ENCODE measurements at regions not wholly inside any gene's neighbourhood (a gene's known extent, or its start where the extent isn't known, plus 50 kb on each side); places are given as distances from the start of the nearest gene placed in this dataset.
A peak's percentile ranks its signal among the peaks of the same experiment; 100 is the strongest.
"Not testable (repeated sequence)": the region's sequence is repeated elsewhere in the genome, so short reads cannot be mapped to it uniquely, and the experiment has no call there.

GRCh38 chr6:3966426-3966825, 112.5 kb downstream of the FAM217A start:
- WGBS, 2 donors: 85 to 86% methylated on average over 9 of the region's 9 CpGs
- Histone ChIP-seq H3K27me3 (no peaks in the 10 kb centered on the region), H3K27ac (no peak overlapping the region), H3K9me3 (no peaks in the 10 kb centered on the region), H3K4me1 (no peaks in the 10 kb centered on the region), H3K36me3 (no peaks in the 10 kb centered on the region), H3K4me3 (no peak overlapping the region)
- no peak for TF ChIP-seq POLR2A (IDR thresholded peaks at IDR 0.05)
- TF ChIP-seq CTCF (IDR thresholded peaks at IDR 0.05): no peak
- no peak for TF ChIP-seq EP300 (IDR thresholded peaks at IDR 0.05)
- TF ChIP-seq POLR2AphosphoS5 (IDR thresholded peaks at IDR 0.05): no peak
- no peak for DNase-seq
- intact Hi-C loops (cut with DNase I): no loop called here

GRCh38 chr6:3970097-3970496, 108.8 kb downstream of the FAM217A start:
- no peak overlapping the region for H3K27ac ChIP-seq
- H3K36me3 ChIP-seq: no peaks in the 10 kb centered on the region
- no peaks in the 10 kb centered on the region for H3K9me3 ChIP-seq
- TF ChIP-seq EP300 (IDR thresholded peaks at IDR 0.05): no peak
- TF ChIP-seq CTCF (IDR thresholded peaks at IDR 0.05): no peak
- TF ChIP-seq POLR2A (IDR thresholded peaks at IDR 0.05): no peak
- TF ChIP-seq POLR2AphosphoS5 (IDR thresholded peaks at IDR 0.05): no peak
- intact Hi-C loops (cut with DNase I): no loop called here
- H3K4me1 ChIP-seq: no peaks in the 10 kb centered on the region
- 95 to 96% methylated on average over 5 of the region's 5 CpGs for WGBS, 2 donors
- H3K27me3 ChIP-seq: no peaks in the 10 kb centered on the region
- no peak for DNase-seq
- H3K4me3 ChIP-seq: no peak overlapping the region

- not testable (repeated sequence) for DNase-seq, H3K4me1 ChIP-seq
Observed at GRCh38 chr6:3973152-3973551, 105.8 kb downstream of the FAM217A start.

GRCh38 chr6:3977875-3978711, 100.8 kb downstream of the FAM217A start:
- Histone ChIP-seq H3K9me3 (no peaks in the 10 kb centered on the region), H3K36me3 (no peaks in the 10 kb centered on the region), H3K4me3 (no peak overlapping the region), H3K27ac (no peak overlapping the region), H3K4me1 (peaks cover 0 to 6% (median 0%) of the 10 kb centered on the region in 4 donors), H3K27me3 (no peaks in the 10 kb centered on the region)
- intact Hi-C loops (cut with DNase I): no loop called here
- DNase-seq: peak; percentile 68
- 48 to 58% methylated on average over 16 of the region's 16 CpGs for WGBS, 2 donors
- no peak for TF ChIP-seq EP300 (IDR thresholded peaks at IDR 0.05)
- peak; percentile 17 to 49 (median 32) for TF ChIP-seq CTCF (IDR thresholded peaks at IDR 0.05)

More at GRCh38 chr6:3973152-3973551, 105.8 kb downstream of the FAM217A start:
- intact Hi-C loops (cut with DNase I); H3K27ac ChIP-seq; H3K36me3 ChIP-seq; H3K9me3 ChIP-seq; H3K27me3 ChIP-seq; H3K4me3 ChIP-seq: not testable (repeated sequence)
- 94 to 95% methylated on average over 3 of the region's 3 CpGs for WGBS, 2 donors

GRCh38 chr6:3978966-3979365, 100.0 kb downstream of the FAM217A start:
- DNase-seq; intact Hi-C loops (cut with DNase I); H3K9me3 ChIP-seq; H3K4me3 ChIP-seq; H3K27ac ChIP-seq; H3K27me3 ChIP-seq; H3K4me1 ChIP-seq; H3K36me3 ChIP-seq: not testable (repeated sequence)
- WGBS, 2 donors: 80 to 81% methylated on average over 1 of the region's 1 CpG

GRCh38 chr6:3981917-3982316, 97.0 kb downstream of the FAM217A start:
- Histone ChIP-seq H3K4me3 (no peak overlapping the region), H3K27ac (no peak overlapping the region), H3K36me3 (no peaks in the 10 kb centered on the region), H3K9me3 (no peaks in the 10 kb centered on the region), H3K4me1 (peaks cover 0 to 10% (median 0%) of the 10 kb centered on the region in 4 donors), H3K27me3 (no peaks in the 10 kb centered on the region)
- no peak for DNase-seq
- intact Hi-C loops (cut with DNase I): no loop called here
- no peak for TF ChIP-seq POLR2AphosphoS5 (IDR thresholded peaks at IDR 0.05)
- TF ChIP-seq POLR2A (IDR thresholded peaks at IDR 0.05): no peak
- no peak for TF ChIP-seq CTCF (IDR thresholded peaks at IDR 0.05)
- no peak for TF ChIP-seq EP300 (IDR thresholded peaks at IDR 0.05)
